Skin epidermis (tissue), 12 donors: ENCODE measurements at regions not wholly inside any gene's neighbourhood (a gene's known extent, or its start where the extent isn't known, plus 50 kb on each side); places are given as distances from the start of the nearest gene placed in this dataset.

ENCODE experiments used
- H3K27ac ChIP-seq, 21 experiments: fragments of 200-600 bp; sonication (generic) in 11 of 21; one replicate each; pipeline ENCODE4 v1.5.0; 2020; ENCODE audit warnings: mild to moderate bottlenecking in 3 of 21, inconsistent platforms in 2 of 21, moderate library complexity in 2 of 21
- H3K4me3 ChIP-seq, 7 experiments: fragments of 200-600 bp; sonication (generic) in 2 of 7; one replicate each; pipeline ENCODE4 v1.5.0; 2020; ENCODE audit warnings: inconsistent platforms in 2 of 7, mild to moderate bottlenecking in 2 of 7, moderate library complexity in 1 of 7

DNA sequence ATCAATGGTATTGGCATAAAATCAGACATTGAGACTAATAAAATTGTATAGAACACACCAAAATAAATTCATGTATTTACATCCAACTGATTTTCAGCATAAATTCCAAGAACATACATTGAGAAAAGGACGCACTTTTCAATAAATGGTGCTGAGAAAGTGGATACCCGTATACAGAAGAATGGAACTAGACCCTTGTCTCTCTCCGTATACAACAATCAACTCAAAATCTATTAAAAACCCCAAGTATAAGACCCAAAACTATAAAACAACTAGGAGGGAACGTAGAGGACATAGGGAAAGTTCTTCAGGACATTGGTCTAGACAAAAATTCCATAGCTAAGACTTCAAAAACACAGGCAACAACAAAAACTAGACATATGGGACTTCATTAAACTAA lies 97.4 kb downstream of the GGTLC2 start:
- no peak overlapping the region for H3K27ac ChIP-seq
- H3K4me3 ChIP-seq: no peak overlapping the region

DNA sequence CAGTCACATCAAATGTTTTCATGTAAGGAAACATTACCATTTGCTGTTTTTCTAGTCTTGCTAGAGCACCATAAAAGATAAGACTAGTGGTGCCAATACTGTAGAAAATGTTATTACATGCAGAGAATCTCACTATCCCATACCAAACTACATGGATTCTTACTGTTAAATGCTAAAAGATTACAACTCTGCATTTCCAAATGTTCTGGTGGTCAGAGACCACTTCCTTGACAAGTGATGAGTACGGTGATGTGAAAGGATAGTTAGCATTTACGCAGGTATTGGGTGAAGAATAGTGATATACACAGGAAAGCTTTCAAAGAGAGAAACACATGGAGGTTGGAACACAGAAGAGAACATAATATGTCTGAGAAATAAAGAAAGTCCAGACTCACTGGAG lies 98.2 kb downstream of the GGTLC2 start:
- H3K27ac ChIP-seq: no peak overlapping the region
- no peak overlapping the region for H3K4me3 ChIP-seq

DNA sequence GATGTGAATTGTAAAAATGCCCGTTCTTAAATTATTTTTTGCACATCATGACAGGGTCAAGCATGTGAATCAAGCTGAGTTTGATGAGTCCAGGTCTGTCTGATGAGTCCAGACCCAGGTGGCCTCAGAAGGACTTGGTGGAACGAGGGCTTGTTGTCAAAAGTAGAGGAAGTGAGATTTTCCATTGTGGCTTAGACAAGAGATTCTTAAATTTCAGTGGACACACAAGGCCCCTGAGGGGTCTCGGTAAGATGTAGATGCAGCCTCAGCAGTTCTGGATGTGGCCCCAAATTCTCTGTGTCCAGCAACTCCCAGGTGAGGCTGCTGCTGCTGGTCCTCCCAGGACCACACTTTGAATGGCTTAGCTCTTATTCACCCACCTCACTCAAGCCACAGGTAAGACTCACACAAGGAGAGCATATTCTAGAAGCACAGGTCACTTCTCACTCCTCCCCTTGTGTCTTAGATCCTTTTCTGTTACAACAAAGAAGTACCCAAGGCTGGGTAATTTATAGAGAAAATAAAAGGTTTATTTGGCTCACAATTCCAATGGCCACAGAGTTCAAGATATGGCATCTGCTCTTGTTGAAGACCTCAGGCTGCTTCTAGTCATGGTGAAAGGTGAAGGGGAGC lies 98.8 kb downstream of the GGTLC2 start:
- Histone ChIP-seq H3K27ac (no peak overlapping the region), H3K4me3 (no peak overlapping the region)

DNA sequence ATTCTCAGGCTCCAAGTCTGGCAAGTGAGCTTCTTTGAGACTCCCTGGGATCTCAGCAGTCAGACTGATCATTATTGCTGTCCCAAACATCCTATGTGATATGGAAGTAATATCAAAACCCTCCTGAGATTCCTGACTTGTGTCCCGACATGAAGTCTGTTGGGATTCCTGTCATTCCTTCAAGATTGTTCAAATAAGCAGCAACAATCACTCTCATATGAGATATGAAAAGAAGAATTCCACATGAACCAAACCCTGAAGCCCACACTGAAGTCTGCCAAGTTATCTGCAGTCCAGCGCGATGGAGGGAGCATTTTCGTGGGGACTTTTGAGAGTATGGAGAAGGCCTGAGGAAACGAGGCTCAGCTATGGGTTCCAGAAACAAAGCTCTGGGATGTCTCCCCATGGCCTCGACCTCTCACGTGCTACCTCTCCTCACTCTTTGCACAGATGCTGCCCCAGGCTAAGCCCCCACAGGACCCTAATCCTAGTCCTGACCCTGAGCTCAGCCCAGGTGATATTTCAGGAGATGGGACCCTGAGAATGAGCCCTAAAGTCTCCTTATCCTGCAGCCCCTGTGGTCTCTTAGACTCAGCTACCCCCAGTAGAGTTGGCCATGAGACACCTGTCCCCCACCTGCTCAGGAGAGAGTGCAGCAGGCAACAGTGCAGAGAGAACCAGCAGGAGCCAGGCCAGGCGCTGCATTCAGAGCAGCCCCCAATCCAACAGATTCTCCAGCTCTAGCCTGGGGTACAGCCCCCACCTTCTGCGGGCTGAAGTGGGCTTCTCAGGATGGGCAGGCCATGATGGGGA lies 100.2 kb downstream of the GGTLC2 start:
- H3K4me3 ChIP-seq: no peak overlapping the region
- H3K27ac ChIP-seq: no peak overlapping the region

DNA sequence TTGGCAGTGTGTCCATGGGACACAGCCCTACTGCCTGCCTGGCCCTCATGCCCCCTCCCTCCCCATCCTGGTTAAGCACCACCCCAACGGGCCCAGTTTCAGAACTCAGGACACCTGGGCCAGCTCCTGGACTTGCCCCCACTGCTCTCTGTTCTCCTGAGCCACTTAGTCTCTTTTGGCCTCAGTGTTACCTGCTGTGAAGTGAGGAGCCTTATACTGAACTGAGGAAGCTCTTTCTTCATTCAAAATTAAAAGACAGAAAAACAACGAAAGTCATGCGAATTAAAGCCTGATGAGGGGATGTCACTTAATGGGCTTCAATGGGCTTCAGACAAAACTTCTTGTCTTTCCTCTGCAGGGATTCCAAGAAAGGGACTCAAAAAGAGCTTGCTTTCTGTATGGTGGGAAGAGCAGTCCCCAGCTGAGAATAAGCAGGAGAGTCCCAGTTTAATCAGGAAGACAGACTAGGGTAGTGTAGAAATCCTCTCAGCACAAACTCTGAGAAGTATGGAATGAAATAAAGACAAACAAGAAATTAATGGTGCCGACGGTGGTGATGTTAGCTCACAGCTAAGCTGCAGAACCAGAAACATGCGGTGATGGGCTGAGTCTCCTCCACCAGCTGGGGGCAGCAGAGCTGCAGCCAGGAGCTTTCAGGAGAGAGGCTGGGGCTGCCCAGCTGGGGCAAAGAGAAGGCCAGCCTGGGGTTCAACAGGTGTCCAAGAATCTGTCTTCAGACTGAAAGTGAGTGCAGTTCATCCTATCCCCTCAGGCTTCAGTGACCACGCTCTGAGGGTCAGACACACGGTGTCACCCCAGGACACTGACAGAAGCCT lies 101.0 kb downstream of the GGTLC2 start:
- no peak overlapping the region for H3K4me3 ChIP-seq
- peak overlapping the region in 1 of 21 experiments; percentile 0 for H3K27ac ChIP-seq

DNA sequence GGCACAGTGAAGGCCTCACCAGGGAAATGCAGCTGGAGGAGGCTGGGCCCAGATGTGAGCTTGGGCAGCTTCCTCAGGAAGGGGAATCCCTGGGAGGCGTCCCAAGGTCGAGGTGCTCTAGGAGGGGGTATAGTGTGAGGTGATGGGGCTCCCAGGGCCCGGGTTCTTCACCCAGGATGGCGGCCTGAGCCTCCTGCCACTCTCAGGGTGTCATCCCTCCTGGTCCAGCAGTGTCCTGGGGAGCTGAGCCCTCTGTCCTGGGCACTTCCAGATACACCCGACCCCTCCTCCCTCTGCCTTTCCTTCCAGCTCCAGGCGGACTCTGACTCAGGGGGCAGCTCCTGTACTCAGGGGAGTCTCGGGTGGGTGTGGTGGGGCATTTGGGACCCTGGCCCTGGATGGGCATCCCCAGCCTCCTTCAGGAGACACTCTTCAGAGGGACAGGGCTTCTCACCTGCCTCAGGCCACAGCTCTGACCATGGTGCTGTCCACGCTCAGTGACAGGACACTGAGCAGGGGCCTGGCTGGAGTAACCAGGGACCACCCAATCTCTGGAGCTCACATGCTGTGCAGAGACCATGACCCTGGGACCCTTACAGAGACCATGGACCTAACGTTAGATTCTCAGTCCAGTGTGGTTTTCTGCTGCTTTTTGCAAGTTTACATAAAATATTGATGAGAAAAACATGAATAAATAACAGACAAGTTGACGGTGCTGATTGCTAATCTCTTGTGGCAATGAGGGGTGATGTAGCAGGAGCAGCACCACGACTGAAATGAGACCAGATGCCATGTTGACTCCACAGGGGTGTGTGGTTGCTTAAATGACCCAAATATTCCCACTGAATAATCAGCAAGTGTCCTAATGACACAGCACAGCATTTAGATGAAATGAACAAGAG lies 101.9 kb downstream of the GGTLC2 start:
- Histone ChIP-seq H3K27ac (peak overlapping the region in 2 of 21 experiments; percentile 0 to 23), H3K4me3 (no peak overlapping the region)

DNA sequence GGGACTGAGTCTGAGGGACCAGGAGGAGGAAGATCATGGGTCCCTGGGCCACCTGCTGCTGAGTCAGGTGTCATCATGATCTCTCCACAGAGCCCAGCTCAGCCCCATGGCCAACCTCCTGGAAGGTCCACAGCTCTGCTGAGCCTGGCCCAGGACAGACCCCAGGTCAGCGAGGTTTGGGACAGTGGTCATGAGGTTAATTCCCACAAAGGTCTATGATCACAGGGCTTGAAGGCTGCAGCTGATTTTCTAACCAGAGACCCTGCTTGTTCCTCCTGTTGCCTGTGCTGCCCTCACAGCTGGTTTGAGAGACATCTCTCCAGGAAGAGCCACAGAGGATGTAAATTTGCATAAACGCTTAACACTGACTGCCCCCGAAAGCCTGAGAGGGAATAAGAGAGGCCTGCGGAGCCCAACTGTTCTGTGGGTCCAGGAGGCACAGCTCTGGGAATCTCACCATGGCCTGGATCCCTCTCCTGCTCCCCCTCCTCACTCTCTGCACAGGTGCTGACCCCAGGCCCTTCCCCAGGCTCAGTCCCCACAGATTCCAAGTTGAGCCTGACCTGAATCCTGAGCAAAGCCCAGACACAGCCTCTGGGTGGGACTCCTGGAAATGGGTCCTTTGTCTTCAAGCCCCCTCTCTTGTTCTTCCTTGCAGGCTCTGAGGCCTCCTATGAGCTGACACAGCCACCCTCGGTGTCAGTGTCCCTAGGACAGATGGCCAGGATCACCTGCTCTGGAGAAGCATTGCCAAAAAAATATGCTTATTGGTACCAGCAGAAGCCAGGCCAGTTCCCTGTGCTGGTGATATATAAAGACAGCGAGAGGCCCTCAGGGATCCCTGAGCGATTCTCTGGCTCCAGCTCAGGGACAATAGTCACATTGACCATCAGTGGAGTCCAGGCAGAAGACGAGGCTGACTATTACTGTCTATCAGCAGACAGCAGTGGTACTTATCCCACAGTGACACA lies 102.8 kb downstream of the GGTLC2 start:
- H3K4me3 ChIP-seq: no peak overlapping the region

DNA sequence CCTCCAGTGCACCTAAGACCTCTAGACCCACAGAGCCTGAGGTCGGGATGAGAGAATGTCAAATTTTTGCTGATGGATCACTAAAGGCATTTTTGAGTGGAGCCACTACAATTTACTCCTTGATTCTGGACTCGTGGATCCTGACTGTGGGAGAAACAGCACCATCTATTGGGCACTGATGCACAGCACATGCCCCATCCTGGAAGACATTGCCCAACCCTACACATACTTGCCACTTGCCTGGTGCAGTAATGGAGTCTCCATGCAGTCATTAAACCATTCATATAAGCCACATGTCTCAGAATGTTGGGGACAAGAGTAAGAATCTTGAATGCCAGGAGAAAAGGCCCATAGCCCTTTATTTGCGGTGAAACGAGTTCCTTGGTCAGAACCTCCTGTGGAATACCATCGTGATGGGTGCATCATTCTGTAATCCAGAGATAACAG lies 103.9 kb downstream of the GGTLC2 start:
- H3K4me3 ChIP-seq: no peak overlapping the region
- H3K27ac ChIP-seq: no peak overlapping the region

More for the DNA sequence above, 102.8 kb downstream of the GGTLC2 start:
- H3K27ac ChIP-seq: peak overlapping the region in 2 of 21 experiments; percentile 6 to 51

DNA sequence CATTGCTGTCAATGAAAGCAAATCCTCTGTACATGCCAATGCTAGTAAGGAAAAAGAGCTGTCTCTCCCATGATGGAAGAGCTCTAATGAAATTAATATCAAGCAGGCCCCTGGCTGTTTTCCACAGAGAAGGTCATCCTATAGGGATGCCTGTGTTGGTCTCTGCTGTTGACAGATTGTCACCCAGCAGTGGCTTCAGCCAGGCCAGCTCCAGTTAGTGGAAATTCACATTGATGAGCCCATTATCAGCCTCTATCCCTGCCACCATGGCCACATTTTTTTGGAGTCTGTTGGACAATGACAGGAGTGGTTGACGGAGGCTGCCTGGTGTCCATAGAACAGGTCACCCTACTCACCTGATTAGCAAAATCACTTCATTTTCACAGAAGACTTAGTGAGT lies 104.3 kb downstream of the GGTLC2 start:
- Histone ChIP-seq H3K4me3 (no peak overlapping the region), H3K27ac (no peak overlapping the region)

DNA sequence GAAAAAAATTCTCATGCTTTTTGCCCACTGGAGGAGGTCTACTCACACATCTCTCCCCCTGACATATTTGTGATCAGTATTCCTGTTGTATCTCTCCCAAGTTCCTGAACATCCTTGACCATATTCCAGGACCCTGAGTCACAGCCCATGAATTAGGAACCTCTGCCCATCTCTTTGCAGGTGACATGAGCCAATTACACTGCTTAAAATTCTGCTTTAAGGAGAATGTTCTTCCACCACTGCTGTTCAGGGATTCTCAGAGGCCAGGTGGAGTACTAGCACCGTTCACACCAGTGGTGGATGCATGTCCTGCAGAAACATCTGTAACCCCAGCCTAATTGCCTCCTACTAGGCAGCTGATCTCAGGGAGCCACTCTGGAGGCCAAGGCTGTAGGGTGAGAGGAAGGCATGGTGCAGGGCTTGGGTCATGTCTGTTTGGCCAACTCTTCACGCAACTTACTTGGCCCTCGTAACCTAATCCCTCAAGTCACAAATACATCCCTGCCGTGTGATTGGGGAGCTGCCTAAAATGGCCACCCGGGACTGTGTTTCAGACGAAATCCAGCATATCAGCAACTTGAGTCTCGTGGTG lies 104.8 kb downstream of the GGTLC2 start:
- no peak overlapping the region for H3K4me3 ChIP-seq
- no peak overlapping the region for H3K27ac ChIP-seq

DNA sequence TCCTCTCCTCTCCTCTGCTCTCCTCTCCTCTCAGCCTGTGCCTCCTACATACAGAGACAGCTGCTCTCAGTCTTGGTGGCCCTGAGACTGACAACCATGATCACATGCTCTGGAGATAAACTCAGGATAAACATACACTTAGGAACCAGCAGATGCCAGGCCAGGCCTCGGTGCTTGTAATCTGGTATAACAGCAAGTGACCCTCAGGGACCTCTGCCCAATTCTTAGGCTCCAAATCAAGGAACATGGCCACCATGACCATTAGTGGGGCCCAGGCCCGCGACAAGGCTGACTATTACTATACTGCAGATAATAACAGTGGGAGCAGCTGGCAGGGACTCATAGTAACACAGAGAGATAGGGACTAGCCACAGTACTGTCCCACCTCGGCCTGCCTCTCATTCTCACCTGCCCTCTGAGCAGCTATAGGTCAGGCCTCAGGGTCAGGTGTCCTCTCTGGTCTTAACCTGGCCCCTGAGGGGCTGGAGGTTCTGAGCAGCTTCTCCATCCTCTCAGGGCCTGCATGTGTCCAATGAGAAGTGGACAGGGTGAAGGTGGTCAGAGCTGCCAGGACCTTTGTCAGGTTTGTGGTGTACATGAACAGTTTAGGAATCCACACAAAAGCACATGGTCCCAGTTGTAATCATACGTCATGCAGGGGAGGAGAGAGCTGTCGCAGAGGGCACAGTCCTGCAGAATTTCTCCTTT lies 106.1 kb downstream of the GGTLC2 start:
- no peak overlapping the region for H3K27ac ChIP-seq
- H3K4me3 ChIP-seq: no peak overlapping the region

DNA sequence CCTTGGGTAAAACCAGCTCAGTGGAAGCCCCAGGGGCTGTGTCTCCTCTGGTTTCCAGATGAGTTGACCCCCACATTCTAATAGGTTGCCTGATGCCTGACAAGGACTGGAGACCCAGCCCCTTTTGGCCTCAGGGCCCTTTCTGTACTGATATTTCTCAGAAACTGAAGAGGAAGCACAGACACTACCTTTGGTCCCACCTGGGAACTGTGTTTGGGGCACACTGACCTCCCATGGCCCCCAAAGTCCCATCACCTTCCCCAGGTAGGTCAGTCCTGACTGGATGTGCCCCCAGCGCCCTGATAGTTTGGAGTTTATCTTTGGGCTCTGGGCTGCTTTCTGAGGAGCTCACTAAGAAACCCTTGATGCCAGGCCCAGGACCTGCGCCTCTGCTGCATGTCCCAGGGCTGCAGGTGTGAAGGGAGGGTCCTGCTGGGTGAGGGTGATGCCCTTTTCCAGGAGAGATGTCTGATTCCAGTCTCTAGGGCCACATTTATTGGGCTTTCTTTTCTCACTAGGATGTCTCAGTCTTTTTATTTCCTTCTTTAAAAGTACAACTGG lies 106.7 kb downstream of the GGTLC2 start:
- Histone ChIP-seq H3K27ac (no peak overlapping the region), H3K4me3 (no peak overlapping the region)

DNA sequence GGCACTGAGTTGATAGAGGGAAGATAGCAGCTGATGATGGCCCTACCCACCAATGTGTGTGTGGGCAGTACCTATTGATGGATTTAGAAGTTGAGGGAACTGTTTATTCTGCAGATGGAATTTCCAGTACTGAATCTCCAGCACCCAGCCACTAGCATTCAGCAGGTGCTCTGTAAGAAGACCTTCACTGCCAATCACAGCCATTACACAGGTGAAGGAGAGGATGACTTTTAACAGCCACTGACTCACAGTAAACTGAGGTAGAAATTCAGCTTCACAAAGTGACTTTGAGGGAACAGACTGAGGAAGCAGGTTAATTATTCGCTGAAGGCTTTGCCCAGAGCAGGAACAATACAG lies 107.8 kb downstream of the GGTLC2 start:
- peak overlapping the region in 2 of 21 experiments; percentile 5 to 37 for H3K27ac ChIP-seq
- no peak overlapping the region for H3K4me3 ChIP-seq

DNA sequence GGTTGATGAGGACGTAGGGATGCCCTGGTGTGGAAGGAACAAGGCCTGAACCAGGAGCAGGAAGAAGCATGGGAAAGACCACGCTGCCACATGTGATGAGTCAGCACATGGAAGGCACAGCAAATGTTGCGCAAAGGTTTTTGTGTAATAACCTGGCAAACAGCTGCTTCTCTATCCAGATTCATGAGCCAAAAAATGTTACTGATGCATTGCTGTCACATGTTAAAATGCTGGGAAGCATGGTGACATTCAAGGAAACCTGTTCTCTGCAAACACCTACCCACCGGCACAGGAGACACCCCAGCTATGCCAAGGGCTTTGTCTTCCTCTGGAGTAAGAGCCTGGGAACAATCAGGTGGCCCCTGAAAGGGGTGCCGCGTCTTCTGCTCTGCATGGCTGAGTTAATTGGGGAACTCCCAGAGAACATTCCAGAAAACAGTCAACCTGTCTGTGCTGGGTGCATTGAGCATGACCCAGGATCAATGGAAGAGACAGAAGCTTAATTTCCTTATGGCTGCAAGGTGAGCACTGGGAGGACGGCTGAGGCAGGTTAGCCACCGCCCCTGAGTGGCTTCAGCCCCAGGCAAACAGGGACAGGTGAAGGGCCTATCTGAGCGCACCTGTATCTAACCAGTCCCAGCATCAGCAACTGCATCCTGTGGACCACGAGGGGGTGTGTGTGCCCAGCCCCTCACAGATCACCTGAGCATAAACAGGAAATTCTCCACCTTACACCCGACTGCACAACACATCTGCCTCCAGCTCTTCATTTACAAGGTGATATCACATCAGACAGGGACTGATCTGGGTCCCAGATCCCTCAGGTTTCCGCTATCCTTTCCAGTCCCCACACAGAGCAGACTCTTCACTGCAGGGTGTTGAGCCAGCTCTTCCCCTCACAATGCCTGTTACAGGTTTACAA lies 108.4 kb downstream of the GGTLC2 start:
- H3K4me3 ChIP-seq: no peak overlapping the region
- H3K27ac ChIP-seq: peak overlapping the region in 10 of 21 experiments; percentile 3 to 82 (median 54)

DNA sequence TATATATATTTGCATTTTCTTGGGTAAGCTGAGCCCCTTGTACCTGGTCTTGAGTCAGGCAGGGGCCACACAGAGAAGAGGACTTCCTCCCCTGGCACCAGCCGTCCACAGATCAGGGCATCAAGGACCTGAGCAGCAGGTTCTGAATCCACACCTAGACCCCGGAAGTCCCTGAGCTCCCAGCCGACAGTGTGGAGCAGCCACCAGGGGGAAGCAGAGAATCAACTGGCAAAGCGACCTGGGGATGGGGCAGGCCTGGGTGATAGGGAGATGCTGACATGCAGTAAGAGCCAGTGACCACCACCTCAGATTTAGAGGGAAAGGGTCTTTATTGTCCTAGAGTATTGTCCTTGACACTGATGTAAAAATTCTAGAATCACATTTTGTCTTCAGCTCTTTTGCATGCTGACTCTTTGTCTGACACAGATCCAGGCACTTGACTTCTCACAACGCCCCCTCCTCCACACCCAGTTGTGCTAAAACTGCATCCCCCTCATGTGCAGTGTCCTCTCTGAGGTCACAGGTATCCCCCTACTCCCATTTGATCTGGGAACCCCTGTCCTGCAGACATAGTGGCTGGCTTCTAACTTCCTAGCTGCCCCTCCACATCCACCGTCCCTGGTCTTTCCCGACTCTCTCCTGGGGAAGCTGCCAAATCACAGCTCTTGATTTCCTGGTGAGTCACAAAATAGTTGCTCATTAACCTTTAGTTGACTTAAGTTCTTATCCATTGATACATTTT lies 109.3 kb downstream of the GGTLC2 start:
- H3K27ac ChIP-seq: peak overlapping the region in 9 of 21 experiments; percentile 29 to 82 (median 57)

More for the DNA sequence above, 109.3 kb downstream of the GGTLC2 start:
- H3K4me3 ChIP-seq: no peak overlapping the region
